ENCODE measurements at regions not wholly inside any gene's neighbourhood (a gene's known extent, or its start where the extent isn't known, plus 50 kb on each side); places are given as distances from the start of the nearest gene placed in this dataset.

DNA sequence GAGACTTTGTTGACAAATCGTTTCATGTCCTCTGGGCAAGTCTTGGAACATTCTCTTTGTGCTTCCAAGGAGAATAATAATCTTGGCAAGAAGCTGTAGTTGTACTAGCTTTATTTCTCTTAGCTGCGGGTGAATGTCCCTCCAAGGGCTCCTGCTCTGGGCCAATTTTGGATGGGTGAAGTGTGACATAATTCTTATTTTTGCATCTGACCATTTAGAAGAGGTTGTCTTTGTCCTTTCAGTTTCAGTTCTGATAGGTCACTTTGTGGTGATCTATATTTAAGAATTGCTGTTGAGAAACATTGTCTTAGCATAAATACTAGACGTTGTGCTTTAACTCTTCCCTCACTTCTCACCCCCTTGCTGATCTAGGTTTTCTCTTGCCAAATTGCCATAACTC lies 164.8 kb upstream of the RORA start:
- DNase-seq (ENCODE audit: low read depth): no peak
- H3K4me3 ChIP-seq (ENCODE audit: control insufficient read depth, low read depth, low read length): no peak overlapping the region
- TF ChIP-seq, protein P1, sequence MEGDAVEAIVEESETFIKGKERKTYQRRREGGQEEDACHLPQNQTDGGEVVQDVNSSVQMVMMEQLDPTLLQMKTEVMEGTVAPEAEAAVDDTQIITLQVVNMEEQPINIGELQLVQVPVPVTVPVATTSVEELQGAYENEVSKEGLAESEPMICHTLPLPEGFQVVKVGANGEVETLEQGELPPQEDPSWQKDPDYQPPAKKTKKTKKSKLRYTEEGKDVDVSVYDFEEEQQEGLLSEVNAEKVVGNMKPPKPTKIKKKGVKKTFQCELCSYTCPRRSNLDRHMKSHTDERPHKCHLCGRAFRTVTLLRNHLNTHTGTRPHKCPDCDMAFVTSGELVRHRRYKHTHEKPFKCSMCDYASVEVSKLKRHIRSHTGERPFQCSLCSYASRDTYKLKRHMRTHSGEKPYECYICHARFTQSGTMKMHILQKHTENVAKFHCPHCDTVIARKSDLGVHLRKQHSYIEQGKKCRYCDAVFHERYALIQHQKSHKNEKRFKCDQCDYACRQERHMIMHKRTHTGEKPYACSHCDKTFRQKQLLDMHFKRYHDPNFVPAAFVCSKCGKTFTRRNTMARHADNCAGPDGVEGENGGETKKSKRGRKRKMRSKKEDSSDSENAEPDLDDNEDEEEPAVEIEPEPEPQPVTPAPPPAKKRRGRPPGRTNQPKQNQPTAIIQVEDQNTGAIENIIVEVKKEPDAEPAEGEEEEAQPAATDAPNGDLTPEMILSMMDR (IDR thresholded peaks at IDR 0.05; ENCODE audit: control insufficient read depth, insufficient read depth, low read depth, low read length, missing control alignments): no peak

GRCh38 chr15:61393524-61393923 lies 164.4 kb upstream of the RORA start:
- no peak for DNase-seq (ENCODE audit: low read depth)
- H3K4me3 ChIP-seq (ENCODE audit: control insufficient read depth, low read depth, low read length): no peak overlapping the region
- TF ChIP-seq, protein P1 (IDR thresholded peaks at IDR 0.05; ENCODE audit: control insufficient read depth, insufficient read depth, low read depth, low read length, missing control alignments): no peak

DNA sequence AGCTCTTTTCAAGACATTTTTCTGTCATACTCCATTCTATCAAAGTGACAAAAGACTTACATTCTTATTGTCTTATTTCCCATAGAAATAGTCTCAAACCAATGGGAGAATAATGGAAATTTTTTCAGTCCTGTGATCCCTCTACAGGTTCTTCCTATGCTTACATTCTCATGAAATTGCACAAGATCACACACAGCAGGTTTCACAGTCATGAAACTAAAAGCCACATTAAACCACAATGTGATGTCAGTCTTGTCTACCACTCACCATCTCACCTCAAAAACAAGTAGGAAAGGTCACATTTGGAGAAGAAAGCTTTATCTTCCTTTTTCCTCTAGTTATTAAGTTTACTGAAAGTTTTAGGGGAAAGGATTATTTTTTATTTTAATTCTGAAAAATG lies 161.0 kb upstream of the RORA start:
- H3K4me3 ChIP-seq (ENCODE audit: control insufficient read depth, low read depth, low read length): no peak overlapping the region
- DNase-seq (ENCODE audit: low read depth): no peak
- TF ChIP-seq, protein P1 (IDR thresholded peaks at IDR 0.05; ENCODE audit: control insufficient read depth, insufficient read depth, low read depth, low read length, missing control alignments): no peak

DNA sequence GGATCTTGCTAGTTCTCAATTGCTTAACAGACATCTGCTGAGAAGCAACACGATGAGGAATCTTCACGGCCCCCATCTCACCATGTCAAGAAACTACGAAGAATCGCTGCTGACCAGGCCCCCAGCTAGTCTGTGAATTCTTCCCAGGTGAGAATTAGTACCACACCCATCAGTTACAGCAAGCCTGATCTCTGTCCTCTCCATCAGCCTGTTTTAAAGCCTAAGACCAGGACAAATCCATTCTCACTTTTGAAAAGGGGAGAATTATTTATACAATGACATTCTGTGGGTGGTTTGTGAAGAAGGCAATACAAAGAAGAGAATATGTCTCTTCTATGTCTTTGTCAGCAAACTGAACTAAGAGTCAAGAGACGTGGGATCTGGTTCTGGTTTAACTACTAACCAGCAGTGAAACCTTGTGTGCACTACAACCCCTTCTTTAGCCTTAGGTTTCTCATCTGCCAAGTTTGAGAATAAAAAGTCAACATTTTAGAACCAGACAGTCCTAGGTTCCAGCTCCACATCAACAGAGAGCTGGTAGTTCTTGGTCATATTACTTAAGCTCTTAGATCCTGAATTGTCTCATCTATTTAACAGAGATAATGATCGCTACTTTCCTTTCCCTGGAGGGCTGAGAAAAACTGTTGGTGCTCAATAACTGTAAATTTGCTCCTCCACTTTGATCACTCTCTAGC lies 160.4 kb upstream of the RORA start:
- TF ChIP-seq, protein P1 (IDR thresholded peaks at IDR 0.05; ENCODE audit: control insufficient read depth, insufficient read depth, low read depth, low read length, missing control alignments): no peak
- DNase-seq (ENCODE audit: low read depth): no peak
- H3K4me3 ChIP-seq (ENCODE audit: control insufficient read depth, low read depth, low read length): no peak overlapping the region

GRCh38 chr15:61387675-61388074 lies 158.6 kb upstream of the RORA start:
- H3K4me3 ChIP-seq (ENCODE audit: control insufficient read depth, low read depth, low read length): no peak overlapping the region
- TF ChIP-seq, protein P1 (IDR thresholded peaks at IDR 0.05; ENCODE audit: control insufficient read depth, insufficient read depth, low read depth, low read length, missing control alignments): no peak
- DNase-seq (ENCODE audit: low read depth): no peak

DNA sequence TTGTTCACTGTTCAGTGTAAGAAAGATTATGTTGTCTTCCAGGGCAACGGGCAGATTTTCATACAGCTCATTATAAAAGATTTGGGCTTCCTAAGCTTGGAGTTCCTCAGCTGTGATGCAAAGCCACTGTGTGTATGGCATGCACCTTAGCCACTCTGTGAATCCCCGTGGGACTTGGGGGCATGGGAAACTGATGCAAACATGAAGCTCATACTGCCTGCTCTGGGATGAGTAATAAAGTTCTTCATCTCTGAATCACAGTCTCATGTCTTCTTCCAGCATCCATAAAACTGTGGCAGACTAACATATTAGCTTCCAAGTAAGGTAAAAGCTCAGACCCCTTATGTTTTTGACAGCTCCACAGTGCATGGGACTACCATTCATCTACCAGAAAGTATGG lies 154.3 kb upstream of the RORA start:
- DNase-seq (ENCODE audit: low read depth): peak; percentile 78
- H3K4me3 ChIP-seq (ENCODE audit: control insufficient read depth, low read depth, low read length): no peak overlapping the region
- TF ChIP-seq, protein P1 (IDR thresholded peaks at IDR 0.05; ENCODE audit: control insufficient read depth, insufficient read depth, low read depth, low read length, missing control alignments): no peak

Measured in AG09309 (cell line).